H1 (cell line): ENCODE measurements at regions not wholly inside any gene's neighbourhood (a gene's known extent, or its start where the extent isn't known, plus 50 kb on each side); places are given as distances from the start of the nearest gene placed in this dataset.

Source experiments
- CTCF ChIA-PET: fragments of 300-600 bp; sonication (Branson Sonifier 250); formaldehyde crosslinking; loops from one replicate; lab custom pipeline; 2021; ENCODE audit not compliant: partially characterized antibody; lab: Charles Lee
- POLR2A ChIA-PET: fragments of 300-600 bp; sonication (Branson Sonifier 250); formaldehyde crosslinking; loops from one replicate; lab custom pipeline; 2021; ENCODE audit warnings: inconsistent platforms; ENCODE audit not compliant: partially characterized antibody; lab: Charles Lee
- DNase-seq, 2 experiments: peaks; one replicate each; pipeline versions ENCODE4 v3.0.0 to v3.0.0-alpha.2; 2010 to 2022; ENCODE audit warnings: low spot score in 2 of 2, low read depth in 1 of 2, mixed read lengths in 1 of 2
- FAIRE-seq: peaks from 2 replicates; lab custom pipeline; 2011; peaks lifted over from hg19 to GRCh38; lab: Jason Lieb, UNC
- H2AFZ ChIP-seq: 2 replicates; pipeline ENCODE4 v1.8.1; 2012; ENCODE audit warnings: low read length, inconsistent platforms
- H2AK5ac ChIP-seq: 2 replicates; pipeline ENCODE4 v1.6.1; 2013; ENCODE audit warnings: low read depth, low read length
- H2BK120ac ChIP-seq: replicated peaks from 2 replicates; pipeline ENCODE3; 2013; ENCODE audit warnings: low read depth, low read length, inconsistent platforms
- H2BK12ac ChIP-seq: 2 replicates; pipeline ENCODE4 v1.6.1; 2013; ENCODE audit warnings: low read depth, low read length
- H2BK15ac ChIP-seq: 2 replicates; pipeline ENCODE4 v1.6.1; 2013; ENCODE audit warnings: low read length
- H2BK20ac ChIP-seq: 2 replicates; pipeline ENCODE4 v1.6.1; 2013; ENCODE audit warnings: low read length
- H2BK5ac ChIP-seq: 2 replicates; pipeline ENCODE4 v1.6.1; 2013; ENCODE audit warnings: low read depth, low read length
- H3K14ac ChIP-seq: 2 replicates; pipeline ENCODE4 v1.6.1; 2013; ENCODE audit warnings: inconsistent platforms; ENCODE audit not compliant: insufficient read length
- H3K18ac ChIP-seq: 2 replicates; pipeline ENCODE4 v1.6.1; 2013; ENCODE audit warnings: low read length; ENCODE audit errors: extremely low read depth
- H3K23ac ChIP-seq: 2 replicates; pipeline ENCODE4 v1.6.1; 2013; ENCODE audit warnings: inconsistent platforms; ENCODE audit not compliant: insufficient read length
- H3K23me2 ChIP-seq: 2 replicates; pipeline ENCODE4 v1.6.1; 2013; ENCODE audit warnings: low read depth, low read length
- H3K27ac ChIP-seq: 2 replicates; pipeline ENCODE4 v1.6.1; 2011; ENCODE audit warnings: low read depth, low read length, inconsistent platforms
- H3K27me3 ChIP-seq, 4 experiments: replicated peaks in 1 of 4; 1 replicate in 1 of 4; 2 replicates in 3 of 4; pipeline versions ENCODE4 v1.6.1 to v1.8.1; 2011 to 2013; ENCODE audit warnings: low read length in 3 of 4, mild to moderate bottlenecking in 3 of 4, inconsistent platforms in 2 of 4, mixed read lengths in 2 of 4, moderate library complexity in 1 of 4; ENCODE audit not compliant: control insufficient read depth in 3 of 4, insufficient read depth in 3 of 4; ENCODE audit errors: extremely low read depth in 1 of 4
- H3K36me3 ChIP-seq, 4 experiments: 2 replicates each; pipeline versions ENCODE4 v1.6.1 to v1.8.1; 2011 to 2013; ENCODE audit warnings: mild to moderate bottlenecking in 4 of 4, low read length in 3 of 4, moderate library complexity in 2 of 4, control low read depth in 1 of 4, inconsistent platforms in 1 of 4; ENCODE audit not compliant: insufficient read depth in 4 of 4, control insufficient read depth in 2 of 4
- H3K4ac ChIP-seq: replicated peaks from 2 replicates; pipeline ENCODE3; 2013; ENCODE audit warnings: low read length, low read depth, mixed read lengths, inconsistent platforms; ENCODE audit not compliant: insufficient read length
- H3K4me1 ChIP-seq, 4 experiments: replicated peaks in 1 of 4; 1 replicate in 1 of 4; 2 replicates in 3 of 4; pipeline versions ENCODE4 v1.6.1 to v1.8.1; 2011 to 2013; ENCODE audit warnings: low read length in 3 of 4, inconsistent platforms in 2 of 4, mixed read lengths in 1 of 4; ENCODE audit not compliant: insufficient read depth in 4 of 4, control insufficient read depth in 3 of 4
- H3K4me2 ChIP-seq, 2 experiments: 2 replicates each; pipeline versions ENCODE4 v1.6.1 to v1.8.1; 2011 to 2013; ENCODE audit warnings: low read depth in 2 of 2, low read length in 2 of 2, control low read depth in 1 of 2, inconsistent platforms in 1 of 2, mild to moderate bottlenecking in 1 of 2; ENCODE audit not compliant: insufficient read depth in 1 of 2
- H3K4me3 ChIP-seq, 4 experiments: fragments of 200-600, 300-600 bp in 1 of 4; sonication (generic), shearing (Covaris generic), sonication (Bioruptor Twin) in 1 of 4; 2 replicates each; pipeline versions ENCODE4 v1.5.1 to v1.8.1; 2011 to 2016; ENCODE audit warnings: low read length in 4 of 4, low read depth in 3 of 4, control low read depth in 2 of 4, inconsistent platforms in 2 of 4, mild to moderate bottlenecking in 2 of 4, mixed read lengths in 1 of 4, moderate library complexity in 1 of 4; ENCODE audit not compliant: insufficient read depth in 2 of 4; ENCODE audit errors: extremely low read depth in 1 of 4
- H3K56ac ChIP-seq: replicated peaks from 2 replicates; pipeline ENCODE3; 2013; ENCODE audit warnings: low read depth, mild to moderate bottlenecking, mixed read lengths, low read length, inconsistent platforms; ENCODE audit not compliant: insufficient read length
- H3K79me1 ChIP-seq: 2 replicates; pipeline ENCODE4 v1.6.1; 2013; ENCODE audit warnings: low read depth, low read length, control low read depth
- H3K79me2 ChIP-seq, 2 experiments: 2 replicates each; pipeline versions ENCODE4 v1.6.1 to v1.8.1; 2012 to 2013; ENCODE audit warnings: low read length in 2 of 2, mild to moderate bottlenecking in 2 of 2, inconsistent platforms in 1 of 2; ENCODE audit not compliant: insufficient read depth in 2 of 2, control insufficient read depth in 1 of 2
- H3K9ac ChIP-seq, 4 experiments: replicated peaks in 1 of 4; 1 replicate in 1 of 4; 2 replicates in 3 of 4; pipeline versions ENCODE4 v1.6.1 to v1.8.1; 2011 to 2013; ENCODE audit warnings: low read depth in 3 of 4, low read length in 3 of 4, control low read depth in 2 of 4, mild to moderate bottlenecking in 2 of 4, moderate library complexity in 2 of 4, inconsistent platforms in 1 of 4; ENCODE audit errors: extremely low read depth in 1 of 4
- H3K9me3 ChIP-seq, 2 experiments: 2 replicates each; pipeline versions ENCODE4 v1.6.1 to v1.8.1; 2012 to 2013; ENCODE audit warnings: mild to moderate bottlenecking in 2 of 2, moderate library complexity in 2 of 2, control low read depth in 1 of 2, inconsistent platforms in 1 of 2, low read depth in 1 of 2, low read length in 1 of 2, mixed read lengths in 1 of 2; ENCODE audit not compliant: insufficient read depth in 2 of 2
- H4K20me1 ChIP-seq, 2 experiments: replicated peaks in 1 of 2; 2 replicates each; pipeline versions ENCODE3 to v1.8.1; 2011 to 2013; ENCODE audit warnings: inconsistent platforms in 2 of 2, low read length in 2 of 2, mild to moderate bottlenecking in 1 of 2; ENCODE audit not compliant: insufficient read depth in 2 of 2, control insufficient read depth in 1 of 2
- H4K5ac ChIP-seq: 2 replicates; pipeline ENCODE4 v1.6.1; 2013; ENCODE audit warnings: low read length, low read depth, mixed read lengths, inconsistent platforms; ENCODE audit not compliant: insufficient read length
- H4K8ac ChIP-seq: 2 replicates; pipeline ENCODE4 v1.8.0; 2013; ENCODE audit warnings: mild to moderate bottlenecking, moderate library complexity, low read length, inconsistent platforms; ENCODE audit not compliant: insufficient read depth; ENCODE audit errors: extremely low read depth
- H4K91ac ChIP-seq: replicated peaks from 2 replicates; pipeline ENCODE3; 2013; ENCODE audit warnings: low read length, mixed read lengths, inconsistent platforms; ENCODE audit not compliant: insufficient read length
- CHD7 ChIP-seq: fragments of 300-600 bp; sonication (generic); IDR thresholded peaks from 2 replicates; pipeline ENCODE4 v1.7.1; 2012; ENCODE audit warnings: low read length, moderate library complexity, mild to moderate bottlenecking, inconsistent platforms; ENCODE audit not compliant: insufficient replicate concordance
- WGBS, 2 experiments: shearing (Covaris generic) in 1 of 2; methylation state at CpG; one replicate each; pipeline versions ENCODE4 v1.1.6 to v1.1.7; 2013 to 2015; ENCODE audit warnings: low lambda C conversion rate in 2 of 2, mixed read lengths in 2 of 2, inconsistent platforms in 1 of 2, low coverage in 1 of 2, missing lambda C conversion rate in 1 of 2; ENCODE audit not compliant: insufficient replicate concordance in 2 of 2, insufficient coverage in 1 of 2, insufficient read length in 1 of 2; ENCODE audit errors: extremely low coverage in 1 of 2, missing lambda C conversion rate in 1 of 2; 5-methylcytosine and 5-hydroxymethylcytosine counted together

- no peaks in the 10 kb centered on the region; a peak in 1 of 7 replicates for H3K27me3 ChIP-seq
- H2BK5ac ChIP-seq = no peak overlapping the region
- no peak overlapping the region for H3K4ac ChIP-seq
- no peaks in the 10 kb centered on the region for H3K36me3 ChIP-seq
- H3K18ac ChIP-seq = no peak overlapping the region
- H2BK15ac ChIP-seq = no peak overlapping the region
- no peak overlapping the region for H4K8ac ChIP-seq
- H2AK5ac ChIP-seq = no peak overlapping the region
- no peak overlapping the region for H2BK12ac ChIP-seq
- no peak overlapping the region for H3K4me3 ChIP-seq
- no peaks in the 10 kb centered on the region for H3K9me3 ChIP-seq
- H2AFZ ChIP-seq = no peak overlapping the region
- FAIRE-seq = no peak
- H2BK20ac ChIP-seq = no peak overlapping the region
- H3K4me1 ChIP-seq = peaks cover 0 to 9% (median 6%) of the 10 kb centered on the region in 4 experiments; a peak in 6 of 7 replicates
- H3K56ac ChIP-seq = no peak overlapping the region
- no peaks in the 10 kb centered on the region for H3K79me1 ChIP-seq
- H3K23ac ChIP-seq = no peak overlapping the region
- no peak overlapping the region for H3K27ac ChIP-seq
- H4K91ac ChIP-seq = no peak overlapping the region
- DNase-seq = no peak
- H3K79me2 ChIP-seq = no peaks in the 10 kb centered on the region
- H3K4me2 ChIP-seq = no peak overlapping the region
- POLR2A ChIA-PET = no interaction called here
- H2BK120ac ChIP-seq = no peak overlapping the region
- H3K14ac ChIP-seq = no peak overlapping the region
- CTCF ChIA-PET = interaction anchor here (1.3 kb wide), 1 partner anchor 8 kb away, joined by 4 read pairs; no protein-coding TSS in a partner anchor
- H4K5ac ChIP-seq = no peak overlapping the region
- WGBS, 2 experiments = no CpG with 5 or more reads among the region's 1 CpG
- H3K9ac ChIP-seq = no peak overlapping the region
- no peaks in the 10 kb centered on the region for H4K20me1 ChIP-seq
- H3K23me2 ChIP-seq = no peaks in the 10 kb centered on the region
- no peak for TF ChIP-seq CHD7
Measured at GRCh38 chr2:48198371-48198770, 116.1 kb upstream of the FOXN2 start.
